ENCODE measurements at regions not wholly inside any gene's neighbourhood (a gene's known extent, or its start where the extent isn't known, plus 50 kb on each side); places are given as distances from the start of the nearest gene placed in this dataset.
"Not testable (repeated sequence)": the region's sequence is repeated elsewhere in the genome, so short reads cannot be mapped to it uniquely, and the experiment has no call there.

GRCh38 chr9:126173929-126174328 lies 152.7 kb upstream of the MVB12B start:
- peaks cover 0 to 23% (median 2%) of the 10 kb centered on the region in 4 donors for H3K9me3 ChIP-seq
- H3K4me1 ChIP-seq: no peaks in the 10 kb centered on the region
- H3K4me3 ChIP-seq: no peak overlapping the region
- no peaks in the 10 kb centered on the region for H3K27me3 ChIP-seq
- no peaks in the 10 kb centered on the region for H3K36me3 ChIP-seq
- TF ChIP-seq, protein P1, sequence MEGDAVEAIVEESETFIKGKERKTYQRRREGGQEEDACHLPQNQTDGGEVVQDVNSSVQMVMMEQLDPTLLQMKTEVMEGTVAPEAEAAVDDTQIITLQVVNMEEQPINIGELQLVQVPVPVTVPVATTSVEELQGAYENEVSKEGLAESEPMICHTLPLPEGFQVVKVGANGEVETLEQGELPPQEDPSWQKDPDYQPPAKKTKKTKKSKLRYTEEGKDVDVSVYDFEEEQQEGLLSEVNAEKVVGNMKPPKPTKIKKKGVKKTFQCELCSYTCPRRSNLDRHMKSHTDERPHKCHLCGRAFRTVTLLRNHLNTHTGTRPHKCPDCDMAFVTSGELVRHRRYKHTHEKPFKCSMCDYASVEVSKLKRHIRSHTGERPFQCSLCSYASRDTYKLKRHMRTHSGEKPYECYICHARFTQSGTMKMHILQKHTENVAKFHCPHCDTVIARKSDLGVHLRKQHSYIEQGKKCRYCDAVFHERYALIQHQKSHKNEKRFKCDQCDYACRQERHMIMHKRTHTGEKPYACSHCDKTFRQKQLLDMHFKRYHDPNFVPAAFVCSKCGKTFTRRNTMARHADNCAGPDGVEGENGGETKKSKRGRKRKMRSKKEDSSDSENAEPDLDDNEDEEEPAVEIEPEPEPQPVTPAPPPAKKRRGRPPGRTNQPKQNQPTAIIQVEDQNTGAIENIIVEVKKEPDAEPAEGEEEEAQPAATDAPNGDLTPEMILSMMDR (IDR thresholded peaks at IDR 0.05): no peak
- TF ChIP-seq EP300 (IDR thresholded peaks at IDR 0.05) (no peak), POLR2A (IDR thresholded peaks at IDR 0.05) (no peak)
- WGBS, 2 donors: 89 to 96% methylated on average over 4 of the region's 4 CpGs
- DNase-seq (ENCODE audit: low spot score in 2 of 2): no peak
- H3K27ac ChIP-seq: no peak overlapping the region

- Histone ChIP-seq H3K27me3 (peaks cover 0 to 14% of the 10 kb centered on the region in 2 donors), H3K4me1 (no peaks in the 10 kb centered on the region), H3K36me3 (no peaks in the 10 kb centered on the region), H3K9me3 (peaks cover 0 to 19% (median 0%) of the 10 kb centered on the region in 4 donors), H3K27ac (no peak overlapping the region), H3K4me3 (no peak overlapping the region)
- 69 to 70% methylated on average over 10 of the region's 10 CpGs for WGBS, 2 donors
- DNase-seq (ENCODE audit: low spot score in 2 of 2): no peak
- TF ChIP-seq POLR2A (IDR thresholded peaks at IDR 0.05) (no peak), EP300 (IDR thresholded peaks at IDR 0.05) (no peak)
- TF ChIP-seq, protein P1 (IDR thresholded peaks at IDR 0.05): no peak
Observed at GRCh38 chr9:126183266-126183665, 143.4 kb upstream of the MVB12B start.

DNA sequence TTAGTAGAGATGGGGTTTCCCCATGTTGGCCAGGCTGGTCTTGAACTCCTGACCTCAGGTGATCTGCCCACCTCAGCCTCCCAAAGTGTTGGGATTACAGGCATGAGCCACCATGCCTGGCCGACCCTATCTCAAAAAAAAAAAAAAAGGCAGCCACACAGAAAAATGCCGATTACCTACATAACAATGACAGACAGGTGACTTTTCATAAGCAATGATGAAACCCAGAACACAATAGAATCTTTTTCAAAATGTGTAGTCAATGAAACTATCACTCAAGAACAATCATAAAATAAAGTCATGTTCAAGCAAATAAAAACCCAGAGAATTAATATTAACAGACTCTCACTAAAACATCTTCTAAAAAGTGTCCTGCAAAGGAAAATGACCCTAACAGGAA lies 135.6 kb upstream of the MVB12B start:
- not testable (repeated sequence) for DNase-seq (ENCODE audit: low spot score in 2 of 2); H3K27me3 ChIP-seq; H3K36me3 ChIP-seq; H3K4me3 ChIP-seq; H3K9me3 ChIP-seq; H3K4me1 ChIP-seq; H3K27ac ChIP-seq
- 93% methylated on average over 2 of the region's 2 CpGs for WGBS, 2 donors

DNA sequence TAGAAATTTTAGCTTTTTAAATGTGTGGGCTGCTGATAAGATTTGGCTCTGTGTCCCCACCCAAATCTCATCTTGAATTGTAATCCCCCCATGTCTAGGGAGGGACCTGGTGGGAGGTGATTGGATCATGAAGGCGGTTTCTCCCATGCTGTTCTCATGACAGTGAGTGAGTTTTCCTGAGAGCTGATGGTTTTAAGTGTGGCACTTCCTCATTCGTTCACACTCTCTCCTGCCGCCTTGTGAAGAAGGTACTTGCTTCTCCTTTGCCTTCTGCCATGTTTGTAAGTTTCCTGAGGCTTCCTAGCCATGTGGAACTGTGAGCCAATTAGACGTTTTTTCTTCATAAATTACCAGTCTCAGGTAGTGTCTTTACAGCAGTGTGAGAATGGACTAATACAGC lies 127.8 kb upstream of the MVB12B start:
- peaks cover 0 to 5% (median 0%) of the 10 kb centered on the region in 4 donors for H3K9me3 ChIP-seq
- H3K27ac ChIP-seq: no peak overlapping the region
- no peaks in the 10 kb centered on the region for H3K4me1 ChIP-seq
- WGBS, 2 donors: 68 to 78% methylated on average over 4 of the region's 4 CpGs
- no peak overlapping the region for H3K4me3 ChIP-seq
- TF ChIP-seq EP300 (IDR thresholded peaks at IDR 0.05): no peak
- TF ChIP-seq, protein P1 (IDR thresholded peaks at IDR 0.05): no peak
- no peak for TF ChIP-seq POLR2A (IDR thresholded peaks at IDR 0.05)
- no peaks in the 10 kb centered on the region for H3K36me3 ChIP-seq
- DNase-seq (ENCODE audit: low spot score in 2 of 2): no peak
- H3K27me3 ChIP-seq: no peaks in the 10 kb centered on the region

DNA sequence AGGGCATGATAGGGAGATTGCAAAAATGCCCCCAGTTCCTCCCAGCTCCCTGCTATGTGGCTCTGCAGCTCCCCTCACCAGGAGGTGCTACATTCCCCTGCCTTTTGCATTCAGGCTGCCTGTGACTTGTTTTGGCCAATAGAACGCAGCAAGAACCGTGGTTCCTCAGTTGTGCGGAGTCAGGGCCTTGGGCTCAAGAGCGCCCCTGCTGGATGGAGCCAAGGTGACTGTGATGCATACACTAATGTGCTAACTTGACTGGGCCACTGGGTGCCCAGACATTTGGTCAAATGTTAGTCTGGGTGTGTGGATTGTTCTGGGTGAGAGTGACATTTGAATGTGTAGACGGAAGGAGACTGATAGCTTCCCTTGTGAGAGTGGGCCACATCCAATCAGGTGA lies 123.3 kb upstream of the MVB12B start:
- Histone ChIP-seq H3K36me3 (no peaks in the 10 kb centered on the region), H3K9me3 (peaks cover 0 to 5% (median 0%) of the 10 kb centered on the region in 4 donors), H3K4me1 (no peaks in the 10 kb centered on the region), H3K4me3 (no peak overlapping the region), H3K27ac (no peak overlapping the region), H3K27me3 (peaks cover 0 to 12% of the 10 kb centered on the region in 2 donors)
- DNase-seq (ENCODE audit: low spot score in 2 of 2): no peak
- 87 to 94% methylated on average over 5 of the region's 5 CpGs for WGBS, 2 donors
- TF ChIP-seq EP300 (IDR thresholded peaks at IDR 0.05): no peak
- no peak for TF ChIP-seq POLR2A (IDR thresholded peaks at IDR 0.05)
- TF ChIP-seq, protein P1 (IDR thresholded peaks at IDR 0.05): no peak

GRCh38 chr9:126204197-126204596 lies 122.4 kb upstream of the MVB12B start:
- TF ChIP-seq, protein P1 (IDR thresholded peaks at IDR 0.05): no peak
- no peak for TF ChIP-seq EP300 (IDR thresholded peaks at IDR 0.05)
- TF ChIP-seq POLR2A (IDR thresholded peaks at IDR 0.05): no peak
- Histone ChIP-seq H3K27ac (no peak overlapping the region), H3K36me3 (no peaks in the 10 kb centered on the region), H3K27me3 (peaks cover 0 to 12% of the 10 kb centered on the region in 2 donors), H3K4me3 (no peak overlapping the region), H3K4me1 (no peaks in the 10 kb centered on the region), H3K9me3 (peaks cover 0 to 5% (median 0%) of the 10 kb centered on the region in 4 donors)
- WGBS, 2 donors: 92 to 93% methylated on average over 5 of the region's 5 CpGs
- DNase-seq (ENCODE audit: low spot score in 2 of 2): no peak
